AG04449 (cell line): ENCODE measurements at regions not wholly inside any gene's neighbourhood (a gene's known extent, or its start where the extent isn't known, plus 50 kb on each side); places are given as distances from the start of the nearest gene placed in this dataset.

Source experiments
- CTCF ChIA-PET: fragments of 350-600 bp; formaldehyde crosslinking; extraction: SDS; loops from one replicate; lab custom pipeline; 2021; ENCODE audit warnings: antibody characterized with exemption; lab: Yijun Ruan, JAX
- POLR2A ChIA-PET: fragments of 400-600, 350-600 bp; formaldehyde crosslinking; extraction: SDS; loops from one replicate; lab custom pipeline; 2020; ENCODE audit warnings: antibody characterized with exemption, inconsistent platforms; lab: Yijun Ruan, JAX
- DNase-seq: peaks from one replicate; pipeline ENCODE4 v3.0.0-alpha.2; 2010; ENCODE audit warnings: low read depth, low spot score
- H3K4me3 ChIP-seq: 2 replicates; pipeline ENCODE4 v1.5.1; 2011; ENCODE audit warnings: low read depth, mild to moderate bottlenecking, control low read depth, low read length
- CTCF ChIP-seq: IDR thresholded peaks from one replicate; pipeline ENCODE4 v1.5.1; 2011; ENCODE audit warnings: mild to moderate bottlenecking, moderate library complexity, low read length, control low read depth, inconsistent platforms; ENCODE audit not compliant: insufficient read depth; ENCODE audit errors: missing control alignments

- no peak for DNase-seq
- no peak overlapping the region for H3K4me3 ChIP-seq
- CTCF ChIA-PET: no interaction called here
- POLR2A ChIA-PET: no interaction called here
- no peak for TF ChIP-seq CTCF
Measured at GRCh38 chr18:77512152-77512551, 262.5 kb downstream of the GALR1 start.

DNA sequence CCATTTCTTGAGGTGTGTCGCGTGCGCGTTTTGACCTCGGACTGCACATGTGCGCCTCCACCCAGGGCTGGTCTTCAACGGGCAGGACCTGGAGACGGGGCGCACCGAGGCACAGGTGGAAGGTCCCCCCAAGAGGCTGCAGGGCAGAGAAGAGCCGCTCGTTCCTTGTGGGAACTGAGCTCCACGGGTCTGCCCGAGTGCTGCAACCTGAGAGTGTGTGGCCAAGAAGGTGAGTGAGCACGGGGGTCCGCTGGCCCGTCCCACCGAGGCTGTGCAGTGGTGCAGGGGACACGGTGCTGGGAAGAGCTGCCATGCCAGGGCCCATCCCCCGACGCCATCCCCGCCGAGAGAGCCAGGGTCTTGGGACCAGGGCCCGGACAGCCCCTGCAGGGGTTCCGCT, 268.3 kb downstream of the GALR1 start:
- no peak for DNase-seq
- TF ChIP-seq CTCF: no peak
- no peak overlapping the region for H3K4me3 ChIP-seq
- ChIA-PET CTCF (no interaction called here), POLR2A (no interaction called here)

DNA sequence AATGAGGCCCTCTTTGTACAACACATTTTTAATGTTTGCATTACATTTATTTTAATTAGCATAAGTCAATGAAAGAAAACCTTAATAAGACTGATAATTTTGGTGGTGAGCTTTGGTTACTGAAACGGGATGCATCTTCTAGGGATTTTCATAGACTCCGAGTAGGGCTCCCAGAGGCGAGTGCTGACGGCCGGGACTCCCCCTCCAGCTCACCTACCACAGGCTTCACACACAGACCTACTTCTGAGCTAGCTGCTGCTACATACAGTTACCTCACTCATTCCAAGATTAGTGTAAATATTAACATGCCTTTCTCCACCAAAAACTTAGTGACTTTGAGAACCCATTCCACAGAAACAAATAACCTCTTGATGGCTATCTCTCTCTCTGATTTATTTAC, 271.1 kb downstream of the GALR1 start:
- H3K4me3 ChIP-seq: no peak overlapping the region
- ChIA-PET POLR2A (no interaction called here), CTCF (no interaction called here)
- no peak for DNase-seq
- no peak for TF ChIP-seq CTCF

DNA sequence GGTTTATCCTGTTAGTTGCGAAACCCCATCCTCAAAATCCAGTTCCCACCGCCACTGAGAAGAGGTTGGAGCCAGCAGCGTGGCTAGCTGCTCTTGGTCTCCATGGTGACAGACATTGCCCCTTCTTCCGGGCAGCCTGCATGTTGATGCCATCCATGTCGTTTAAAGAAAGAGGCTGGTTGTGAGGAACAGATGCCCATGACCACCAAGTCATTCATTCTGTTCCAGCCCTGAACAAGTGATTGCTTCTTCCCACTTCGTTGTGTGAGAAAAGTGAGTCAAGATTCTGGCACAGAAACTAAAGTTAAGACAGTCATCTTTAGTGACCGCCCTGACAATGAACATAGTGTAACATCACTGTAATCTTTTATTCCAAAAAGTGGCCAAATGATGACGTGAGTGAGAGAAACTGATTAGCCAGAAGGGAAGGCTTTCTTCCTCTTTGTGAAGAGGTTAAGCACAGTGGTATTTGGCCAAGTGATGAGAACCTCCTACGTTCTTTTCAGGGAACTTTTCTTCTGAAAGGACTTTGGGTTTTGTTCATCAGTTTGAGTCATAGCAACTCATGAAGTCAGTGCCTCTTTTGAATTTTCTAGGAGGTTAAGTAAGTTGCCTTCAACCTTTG, 272.5 kb downstream of the GALR1 start:
- no peak for DNase-seq
- ChIA-PET POLR2A (no interaction called here), CTCF (no interaction called here)
- no peak overlapping the region for H3K4me3 ChIP-seq
- TF ChIP-seq CTCF: no peak

- CTCF ChIA-PET: no interaction called here
- POLR2A ChIA-PET: no interaction called here
- H3K4me3 ChIP-seq: no peak overlapping the region
- TF ChIP-seq CTCF: no peak
- no peak for DNase-seq
Measured at GRCh38 chr18:77524909-77525308, 275.3 kb downstream of the GALR1 start.

DNA sequence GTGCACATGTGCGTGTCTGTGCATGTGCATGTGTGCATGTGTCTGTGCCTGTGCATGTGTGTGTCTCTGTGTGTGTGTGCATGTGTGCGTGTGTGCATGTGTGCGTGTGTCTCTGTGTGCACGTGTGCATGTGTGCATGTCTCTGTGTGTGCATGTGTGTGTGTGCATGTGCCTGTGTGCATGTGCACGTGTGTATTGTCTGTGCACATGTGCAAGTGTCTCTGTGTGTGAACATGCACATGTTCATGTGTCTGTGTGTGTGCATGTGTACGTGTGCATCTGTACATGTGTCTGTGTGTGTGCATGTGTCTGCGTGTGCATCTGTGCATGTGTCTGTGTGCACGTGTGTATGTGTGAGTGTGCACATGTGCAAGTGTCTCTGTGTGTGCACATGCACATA, 277.3 kb downstream of the GALR1 start:
- ChIA-PET POLR2A (no interaction called here), CTCF (no interaction called here)
- no peak for TF ChIP-seq CTCF
- H3K4me3 ChIP-seq: no peak overlapping the region
- no peak for DNase-seq
